ENCODE measurements at regions not wholly inside any gene's neighbourhood (a gene's known extent, or its start where the extent isn't known, plus 50 kb on each side); places are given as distances from the start of the nearest gene placed in this dataset.

- H3K36me3 ChIP-seq (ENCODE audit: control insufficient read depth, insufficient read depth, low read length), result no peaks in the 10 kb centered on the region
- H3K27me3 ChIP-seq (ENCODE audit: control insufficient read depth, insufficient read depth, low read length), result no peaks in the 10 kb centered on the region
- H3K9ac ChIP-seq (ENCODE audit: low read length), result no peak overlapping the region
- H3K4me3 ChIP-seq (ENCODE audit: low read depth, low read length), result no peak overlapping the region
- no peak overlapping the region for H3K27ac ChIP-seq (ENCODE audit: low read depth, low read length)
- peaks cover 13% of the 10 kb centered on the region for H3K4me1 ChIP-seq (ENCODE audit: control insufficient read depth, insufficient read depth, low read length)
- H3K9me3 ChIP-seq (ENCODE audit: control insufficient read depth, insufficient read depth, low read depth, low read length), result no peaks in the 10 kb centered on the region
Measured at GRCh38 chr2:177327009-177327408, 62.5 kb upstream of the NFE2L2 start.

- Histone ChIP-seq H3K9ac (ENCODE audit: low read length) (no peak overlapping the region), H3K9me3 (ENCODE audit: control insufficient read depth, insufficient read depth, low read depth, low read length) (no peaks in the 10 kb centered on the region), H3K36me3 (ENCODE audit: control insufficient read depth, insufficient read depth, low read length) (no peaks in the 10 kb centered on the region), H3K4me1 (ENCODE audit: control insufficient read depth, insufficient read depth, low read length) (peaks cover 13% of the 10 kb centered on the region), H3K27me3 (ENCODE audit: control insufficient read depth, insufficient read depth, low read length) (no peaks in the 10 kb centered on the region), H3K4me3 (ENCODE audit: low read depth, low read length) (no peak overlapping the region), H3K27ac (ENCODE audit: low read depth, low read length) (no peak overlapping the region)
Measured at GRCh38 chr2:177328056-177328455, 63.5 kb upstream of the NFE2L2 start.

GRCh38 chr2:177329064-177329463 is 63.5 kb upstream of the AGPS start:
- H3K27ac ChIP-seq (ENCODE audit: low read depth, low read length), result no peak overlapping the region
- H3K27me3 ChIP-seq (ENCODE audit: control insufficient read depth, insufficient read depth, low read length), result no peaks in the 10 kb centered on the region
- no peaks in the 10 kb centered on the region for H3K9me3 ChIP-seq (ENCODE audit: control insufficient read depth, insufficient read depth, low read depth, low read length)
- H3K4me1 ChIP-seq (ENCODE audit: control insufficient read depth, insufficient read depth, low read length), result peaks cover 14% of the 10 kb centered on the region
- H3K36me3 ChIP-seq (ENCODE audit: control insufficient read depth, insufficient read depth, low read length), result no peaks in the 10 kb centered on the region
- no peak overlapping the region for H3K4me3 ChIP-seq (ENCODE audit: low read depth, low read length)
- no peak overlapping the region for H3K9ac ChIP-seq (ENCODE audit: low read length)

GRCh38 chr2:177331466-177331997 is 61.0 kb upstream of the AGPS start:
- no peak overlapping the region for H3K4me3 ChIP-seq (ENCODE audit: low read depth, low read length)
- H3K9ac ChIP-seq (ENCODE audit: low read length), result no peak overlapping the region
- H3K4me1 ChIP-seq (ENCODE audit: control insufficient read depth, insufficient read depth, low read length), result peaks cover 14% of the 10 kb centered on the region
- H3K27ac ChIP-seq (ENCODE audit: low read depth, low read length), result no peak overlapping the region
- no peaks in the 10 kb centered on the region for H3K9me3 ChIP-seq (ENCODE audit: control insufficient read depth, insufficient read depth, low read depth, low read length)
- no peaks in the 10 kb centered on the region for H3K36me3 ChIP-seq (ENCODE audit: control insufficient read depth, insufficient read depth, low read length)
- no peaks in the 10 kb centered on the region for H3K27me3 ChIP-seq (ENCODE audit: control insufficient read depth, insufficient read depth, low read length)

- Histone ChIP-seq H3K27ac (ENCODE audit: low read depth, low read length) (peak overlapping the region; percentile 86), H3K27me3 (ENCODE audit: control insufficient read depth, insufficient read depth, low read length) (no peaks in the 10 kb centered on the region), H3K36me3 (ENCODE audit: control insufficient read depth, insufficient read depth, low read length) (no peaks in the 10 kb centered on the region), H3K9ac (ENCODE audit: low read length) (peak overlapping the region; percentile 24), H3K9me3 (ENCODE audit: control insufficient read depth, insufficient read depth, low read depth, low read length) (no peaks in the 10 kb centered on the region), H3K4me3 (ENCODE audit: low read depth, low read length) (peak overlapping the region; percentile 33; the same call in 1 of the 2 replicates), H3K4me1 (ENCODE audit: control insufficient read depth, insufficient read depth, low read length) (peaks cover 14% of the 10 kb centered on the region)
Measured at GRCh38 chr2:177332026-177332991, 60.3 kb upstream of the AGPS start.

GRCh38 chr2:177332992-177333388 is 59.6 kb upstream of the AGPS start:
- H3K27ac ChIP-seq (ENCODE audit: low read depth, low read length), result peak overlapping the region; percentile 86
- peak overlapping the region; percentile 24 for H3K9ac ChIP-seq (ENCODE audit: low read length)

GRCh38 chr2:177334940-177335543 is 57.5 kb upstream of the AGPS start:
- Histone ChIP-seq H3K36me3 (ENCODE audit: control insufficient read depth, insufficient read depth, low read length) (no peaks in the 10 kb centered on the region), H3K27ac (ENCODE audit: low read depth, low read length) (no peak overlapping the region), H3K4me1 (ENCODE audit: control insufficient read depth, insufficient read depth, low read length) (peaks cover 18% of the 10 kb centered on the region), H3K9me3 (ENCODE audit: control insufficient read depth, insufficient read depth, low read depth, low read length) (no peaks in the 10 kb centered on the region), H3K4me3 (ENCODE audit: low read depth, low read length) (no peak overlapping the region), H3K9ac (ENCODE audit: low read length) (no peak overlapping the region), H3K27me3 (ENCODE audit: control insufficient read depth, insufficient read depth, low read length) (no peaks in the 10 kb centered on the region)

More at GRCh38 chr2:177332992-177333388, 59.6 kb upstream of the AGPS start:
- Histone ChIP-seq H3K36me3 (ENCODE audit: control insufficient read depth, insufficient read depth, low read length) (no peaks in the 10 kb centered on the region), H3K27me3 (ENCODE audit: control insufficient read depth, insufficient read depth, low read length) (no peaks in the 10 kb centered on the region), H3K4me3 (ENCODE audit: low read depth, low read length) (no peak overlapping the region), H3K9me3 (ENCODE audit: control insufficient read depth, insufficient read depth, low read depth, low read length) (no peaks in the 10 kb centered on the region), H3K4me1 (ENCODE audit: control insufficient read depth, insufficient read depth, low read length) (peaks cover 14% of the 10 kb centered on the region)

- Histone ChIP-seq H3K9me3 (ENCODE audit: control insufficient read depth, insufficient read depth, low read depth, low read length) (no peaks in the 10 kb centered on the region), H3K36me3 (ENCODE audit: control insufficient read depth, insufficient read depth, low read length) (no peaks in the 10 kb centered on the region), H3K27me3 (ENCODE audit: control insufficient read depth, insufficient read depth, low read length) (no peaks in the 10 kb centered on the region), H3K4me1 (ENCODE audit: control insufficient read depth, insufficient read depth, low read length) (peaks cover 18% of the 10 kb centered on the region), H3K4me3 (ENCODE audit: low read depth, low read length) (no peak overlapping the region), H3K27ac (ENCODE audit: low read depth, low read length) (no peak overlapping the region), H3K9ac (ENCODE audit: low read length) (no peak overlapping the region)
Measured at GRCh38 chr2:177335917-177336450, 56.6 kb upstream of the AGPS start.

- Histone ChIP-seq H3K9me3 (ENCODE audit: control insufficient read depth, insufficient read depth, low read depth, low read length) (no peaks in the 10 kb centered on the region), H3K4me1 (ENCODE audit: control insufficient read depth, insufficient read depth, low read length) (peaks cover 3% of the 10 kb centered on the region; the same call in 1 of the 2 replicates), H3K4me3 (ENCODE audit: low read depth, low read length) (no peak overlapping the region), H3K27ac (ENCODE audit: low read depth, low read length) (peak overlapping the region; percentile 1; the same call in 1 of the 2 replicates), H3K36me3 (ENCODE audit: control insufficient read depth, insufficient read depth, low read length) (no peaks in the 10 kb centered on the region), H3K9ac (ENCODE audit: low read length) (no peak overlapping the region), H3K27me3 (ENCODE audit: control insufficient read depth, insufficient read depth, low read length) (no peaks in the 10 kb centered on the region)
Measured at GRCh38 chr2:177338177-177338721, 54.3 kb upstream of the AGPS start.

GRCh38 chr2:177340158-177340557 is 52.4 kb upstream of the AGPS start:
- H3K27ac ChIP-seq (ENCODE audit: low read depth, low read length), result no peak overlapping the region
- H3K9ac ChIP-seq (ENCODE audit: low read length), result no peak overlapping the region
- H3K36me3 ChIP-seq (ENCODE audit: control insufficient read depth, insufficient read depth, low read length), result no peaks in the 10 kb centered on the region
- H3K27me3 ChIP-seq (ENCODE audit: control insufficient read depth, insufficient read depth, low read length), result no peaks in the 10 kb centered on the region
- peaks cover 3% of the 10 kb centered on the region; the same call in 1 of the 2 replicates for H3K4me1 ChIP-seq (ENCODE audit: control insufficient read depth, insufficient read depth, low read length)
- no peaks in the 10 kb centered on the region for H3K9me3 ChIP-seq (ENCODE audit: control insufficient read depth, insufficient read depth, low read depth, low read length)
- H3K4me3 ChIP-seq (ENCODE audit: low read depth, low read length), result no peak overlapping the region

Measured in HUES6 (cell line).